Lower leg skin (tissue), 3 donors: ENCODE measurements at regions not wholly inside any gene's neighbourhood (a gene's known extent, or its start where the extent isn't known, plus 50 kb on each side); places are given as distances from the start of the nearest gene placed in this dataset.

Experiments
- POLR2A ChIP-seq, 2 donors: fragments of 450-650 bp; IDR thresholded peaks; one replicate each; pipeline ENCODE4 v1.6.1; 2016 to 2017; ENCODE audit warnings: antibody characterized with exemption in 2 of 2, mild to moderate bottlenecking in 1 of 2, moderate library complexity in 1 of 2
- TF ChIP-seq, protein P1 (sequence below), 3 donors: fragments of 450-650 bp; IDR thresholded peaks; one replicate each; pipeline ENCODE4 v1.5.1; 2016; ENCODE audit warnings: antibody characterized with exemption in 3 of 3, mild to moderate bottlenecking in 3 of 3, moderate library complexity in 2 of 3

DNA sequence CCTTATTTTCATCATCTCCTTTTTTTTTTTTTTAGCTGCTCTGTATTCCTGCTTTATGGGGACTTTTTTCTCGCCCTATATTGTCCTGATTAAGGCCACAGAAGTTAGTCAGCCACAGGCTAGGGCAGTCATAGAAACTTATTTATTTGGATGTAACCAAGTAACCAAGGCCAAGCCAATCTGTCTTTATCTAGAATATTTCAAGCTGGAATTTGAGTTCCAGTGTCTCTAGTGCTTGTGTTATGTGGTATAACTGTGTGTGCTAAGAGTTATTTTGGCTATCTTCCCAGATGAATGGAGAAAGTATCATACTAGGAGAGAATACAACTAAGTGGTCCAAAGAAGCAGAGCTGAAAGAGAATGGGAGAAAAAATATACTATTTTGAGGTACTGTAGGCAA lies 751.5 kb downstream of the CBLN4 start:
- TF ChIP-seq, protein P1, sequence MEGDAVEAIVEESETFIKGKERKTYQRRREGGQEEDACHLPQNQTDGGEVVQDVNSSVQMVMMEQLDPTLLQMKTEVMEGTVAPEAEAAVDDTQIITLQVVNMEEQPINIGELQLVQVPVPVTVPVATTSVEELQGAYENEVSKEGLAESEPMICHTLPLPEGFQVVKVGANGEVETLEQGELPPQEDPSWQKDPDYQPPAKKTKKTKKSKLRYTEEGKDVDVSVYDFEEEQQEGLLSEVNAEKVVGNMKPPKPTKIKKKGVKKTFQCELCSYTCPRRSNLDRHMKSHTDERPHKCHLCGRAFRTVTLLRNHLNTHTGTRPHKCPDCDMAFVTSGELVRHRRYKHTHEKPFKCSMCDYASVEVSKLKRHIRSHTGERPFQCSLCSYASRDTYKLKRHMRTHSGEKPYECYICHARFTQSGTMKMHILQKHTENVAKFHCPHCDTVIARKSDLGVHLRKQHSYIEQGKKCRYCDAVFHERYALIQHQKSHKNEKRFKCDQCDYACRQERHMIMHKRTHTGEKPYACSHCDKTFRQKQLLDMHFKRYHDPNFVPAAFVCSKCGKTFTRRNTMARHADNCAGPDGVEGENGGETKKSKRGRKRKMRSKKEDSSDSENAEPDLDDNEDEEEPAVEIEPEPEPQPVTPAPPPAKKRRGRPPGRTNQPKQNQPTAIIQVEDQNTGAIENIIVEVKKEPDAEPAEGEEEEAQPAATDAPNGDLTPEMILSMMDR (IDR thresholded peaks at IDR 0.05): no peak
- no peak for TF ChIP-seq POLR2A (IDR thresholded peaks at IDR 0.05)
